Endothelial cell (in vitro differentiated cells): ENCODE measurements at regions not wholly inside any gene's neighbourhood (a gene's known extent, or its start where the extent isn't known, plus 50 kb on each side); places are given as distances from the start of the nearest gene placed in this dataset.

Experiments
- DNase-seq: peaks from one replicate; pipeline ENCODE4 v3.0.0; 2021; ENCODE audit warnings: low spot score
- H3K27ac Mint-ChIP-seq: one replicate; pipeline ENCODE4 v1.8.0; 2021; ENCODE audit warnings: mixed read lengths, inconsistent platforms; ENCODE audit not compliant: unreplicated experiment
- H3K27me3 Mint-ChIP-seq: one replicate; pipeline ENCODE4 v1.8.0; 2021; ENCODE audit warnings: mild to moderate bottlenecking, moderate library complexity, mixed read lengths, inconsistent platforms; ENCODE audit not compliant: unreplicated experiment
- H3K36me3 Mint-ChIP-seq: one replicate; pipeline ENCODE4 v1.8.0; 2021; ENCODE audit warnings: mild to moderate bottlenecking, low read depth, mixed read lengths, inconsistent platforms; ENCODE audit not compliant: unreplicated experiment
- H3K4me1 Mint-ChIP-seq: one replicate; pipeline ENCODE4 v1.8.0; 2021; ENCODE audit warnings: mild to moderate bottlenecking, mixed read lengths, inconsistent platforms; ENCODE audit not compliant: unreplicated experiment
- H3K4me3 Mint-ChIP-seq: one replicate; pipeline ENCODE4 v1.8.0; 2021; ENCODE audit warnings: mild to moderate bottlenecking, mixed read lengths, inconsistent platforms; ENCODE audit not compliant: unreplicated experiment
- H3K9me3 Mint-ChIP-seq: one replicate; pipeline ENCODE4 v1.8.0; 2021; ENCODE audit warnings: mixed read lengths, inconsistent platforms; ENCODE audit not compliant: unreplicated experiment
- CTCF ChIP-seq: fragments of 200-600 bp; sonication (generic); IDR thresholded peaks from one replicate; pipeline ENCODE4 v1.5.0; 2021; ENCODE audit warnings: antibody characterized with exemption; ENCODE audit not compliant: unreplicated experiment

GRCh38 chr1:57966340-57966739 lies 542.5 kb upstream of the DAB1 start:
- TF ChIP-seq CTCF = no peak
- DNase-seq = no peak
- H3K27ac Mint-ChIP-seq = no peak overlapping the region
- H3K9me3 Mint-ChIP-seq = no peaks in the 10 kb centered on the region
- no peak overlapping the region for H3K4me3 Mint-ChIP-seq
- no peaks in the 10 kb centered on the region for H3K27me3 Mint-ChIP-seq
- H3K4me1 Mint-ChIP-seq = no peaks in the 10 kb centered on the region
- no peaks in the 10 kb centered on the region for H3K36me3 Mint-ChIP-seq

DNA sequence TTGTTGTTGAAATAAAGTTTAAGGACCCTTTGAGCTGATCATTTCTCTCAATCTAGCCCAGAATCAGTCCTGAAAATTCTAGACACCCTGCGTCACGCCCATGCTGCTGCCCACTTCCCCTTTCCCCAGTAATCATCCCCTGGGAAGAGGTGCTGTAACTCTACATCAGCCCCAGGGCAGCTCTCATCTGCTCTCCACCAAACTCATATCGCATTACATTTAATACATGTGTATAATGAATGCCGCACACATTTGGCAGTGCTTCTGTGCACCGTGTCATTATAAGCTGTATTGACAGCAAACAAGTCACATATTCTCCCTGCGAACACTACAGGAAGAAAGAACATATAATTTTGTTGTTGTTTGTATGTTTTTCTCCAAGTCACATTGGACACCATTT lies 539.7 kb upstream of the DAB1 start:
- H3K36me3 Mint-ChIP-seq = no peaks in the 10 kb centered on the region
- H3K4me1 Mint-ChIP-seq = no peaks in the 10 kb centered on the region
- no peaks in the 10 kb centered on the region for H3K27me3 Mint-ChIP-seq
- H3K9me3 Mint-ChIP-seq = no peaks in the 10 kb centered on the region
- H3K27ac Mint-ChIP-seq = no peak overlapping the region
- no peak overlapping the region for H3K4me3 Mint-ChIP-seq
- no peak for DNase-seq
- TF ChIP-seq CTCF = no peak

GRCh38 chr1:57959531-57960241 lies 535.8 kb upstream of the DAB1 start:
- no peak overlapping the region for H3K4me3 Mint-ChIP-seq
- H3K9me3 Mint-ChIP-seq = no peaks in the 10 kb centered on the region
- no peak overlapping the region for H3K27ac Mint-ChIP-seq
- no peak for TF ChIP-seq CTCF
- no peaks in the 10 kb centered on the region for H3K27me3 Mint-ChIP-seq
- H3K36me3 Mint-ChIP-seq = no peaks in the 10 kb centered on the region
- DNase-seq = no peak
- H3K4me1 Mint-ChIP-seq = no peaks in the 10 kb centered on the region

- Mint-ChIP-seq H3K4me3 (no peak overlapping the region), H3K27me3 (no peaks in the 10 kb centered on the region), H3K9me3 (no peaks in the 10 kb centered on the region), H3K27ac (no peak overlapping the region), H3K4me1 (no peaks in the 10 kb centered on the region), H3K36me3 (no peaks in the 10 kb centered on the region)
- TF ChIP-seq CTCF = no peak
- DNase-seq = no peak
Observed at GRCh38 chr1:57957576-57957975, 533.7 kb upstream of the DAB1 start.

DNA sequence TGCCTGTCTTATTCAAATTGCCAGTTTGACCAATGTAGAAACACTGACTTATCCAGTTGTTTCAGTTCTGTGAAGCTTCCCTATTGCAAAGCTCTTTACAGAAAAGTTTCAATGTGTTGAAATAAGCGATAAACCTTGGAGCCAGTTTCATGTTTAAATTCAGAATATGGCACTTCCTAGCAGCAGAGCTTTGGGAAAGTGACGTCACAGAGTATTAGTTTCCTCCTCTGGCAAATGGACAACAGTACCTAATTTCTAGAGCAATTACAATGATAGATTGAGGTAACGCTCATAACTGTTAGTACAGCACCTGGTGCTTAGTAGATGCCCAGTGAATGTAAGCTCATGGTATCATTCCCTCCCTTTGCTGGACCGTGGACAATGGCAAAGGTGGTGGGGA lies 527.5 kb upstream of the DAB1 start:
- H3K27ac Mint-ChIP-seq = no peak overlapping the region
- no peaks in the 10 kb centered on the region for H3K4me1 Mint-ChIP-seq
- no peaks in the 10 kb centered on the region for H3K27me3 Mint-ChIP-seq
- H3K36me3 Mint-ChIP-seq = no peaks in the 10 kb centered on the region
- no peaks in the 10 kb centered on the region for H3K9me3 Mint-ChIP-seq
- no peak for TF ChIP-seq CTCF
- H3K4me3 Mint-ChIP-seq = no peak overlapping the region
- DNase-seq = no peak
